ENCODE measurements at regions not wholly inside any gene's neighbourhood (a gene's known extent, or its start where the extent isn't known, plus 50 kb on each side); places are given as distances from the start of the nearest gene placed in this dataset.

- DNase-seq: no peak
Observed at GRCh38 chr3:40593351-40593750, 68.6 kb downstream of the ZNF621 start.

- DNase-seq: no peak
Observed at GRCh38 chr3:40597441-40597840, 72.7 kb downstream of the ZNF621 start.

GRCh38 chr3:40598338-40598737 is 73.6 kb downstream of the ZNF621 start:
- no peak for DNase-seq

GRCh38 chr3:40598962-40599361 is 74.2 kb downstream of the ZNF621 start:
- no peak for DNase-seq

DNA sequence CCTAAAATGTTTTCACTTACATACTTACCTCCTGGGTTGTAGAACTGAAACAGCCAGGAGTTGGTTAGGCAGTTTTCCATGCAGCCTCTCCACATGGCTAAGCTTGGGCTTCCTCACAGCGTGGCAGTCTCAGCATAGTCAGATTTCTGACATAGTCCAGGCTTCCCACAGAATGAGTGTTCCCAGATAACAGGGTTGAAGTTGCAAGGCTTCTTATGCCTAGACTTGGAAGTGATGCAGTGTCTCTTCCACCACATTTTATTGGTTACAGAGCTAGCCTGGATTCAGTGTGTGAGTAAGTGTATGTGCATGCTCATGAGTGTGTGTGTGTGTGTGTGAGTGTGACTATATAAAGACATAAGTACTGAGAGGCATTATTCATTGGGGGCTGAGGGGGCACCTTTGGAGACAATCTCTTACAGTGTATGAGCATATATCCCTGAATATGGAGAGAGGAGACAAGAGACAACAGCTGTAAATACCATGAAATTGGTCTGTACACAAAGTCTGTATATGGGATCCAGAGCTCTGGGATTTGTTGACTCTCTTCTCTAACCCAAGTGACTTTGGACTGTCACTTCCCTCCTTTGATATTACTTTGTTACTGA is 78.1 kb downstream of the ZNF621 start:
- no peak for DNase-seq

DNA sequence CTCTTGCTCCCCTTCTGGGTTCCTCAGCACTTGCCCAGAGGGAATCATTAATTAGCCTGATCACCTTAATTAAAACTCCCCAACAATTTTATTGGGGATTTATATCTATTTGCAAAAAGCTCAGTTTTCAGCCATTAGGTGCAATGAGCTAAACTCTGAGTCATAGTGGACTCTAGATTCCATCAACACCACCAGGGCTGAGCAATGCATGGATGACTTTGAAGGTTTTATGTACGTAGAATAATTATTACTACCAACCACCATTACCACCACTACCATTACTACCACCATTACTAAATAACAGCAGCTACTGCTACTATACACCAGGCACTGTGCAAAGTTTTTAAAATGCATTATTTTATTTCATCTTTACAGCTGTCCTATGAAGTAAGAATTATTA is 81.2 kb downstream of the ZNF621 start:
- DNase-seq: no peak

GRCh38 chr3:40608091-40608490 is 83.3 kb downstream of the ZNF621 start:
- DNase-seq: no peak

DNA sequence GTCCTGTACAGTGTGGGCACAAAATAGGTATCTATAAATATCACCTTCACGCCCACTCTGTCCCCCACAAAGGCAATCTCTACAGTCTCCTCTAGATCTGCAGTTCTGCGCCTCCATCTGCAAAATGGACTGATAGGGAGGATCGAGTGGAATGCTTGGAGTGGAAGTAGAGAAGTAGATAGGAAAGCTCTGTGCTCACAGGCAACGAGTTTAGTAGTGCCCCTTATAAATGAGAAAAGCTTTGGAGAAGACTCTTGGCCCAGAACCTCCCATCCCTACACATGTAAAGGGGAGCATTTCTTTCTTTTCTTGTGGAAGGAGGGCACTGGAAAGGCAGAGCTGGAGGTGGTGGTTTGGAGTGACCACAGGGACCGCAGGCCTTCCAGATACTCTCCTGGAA is 88.5 kb downstream of the ZNF621 start:
- DNase-seq: peak; percentile 32

DNA sequence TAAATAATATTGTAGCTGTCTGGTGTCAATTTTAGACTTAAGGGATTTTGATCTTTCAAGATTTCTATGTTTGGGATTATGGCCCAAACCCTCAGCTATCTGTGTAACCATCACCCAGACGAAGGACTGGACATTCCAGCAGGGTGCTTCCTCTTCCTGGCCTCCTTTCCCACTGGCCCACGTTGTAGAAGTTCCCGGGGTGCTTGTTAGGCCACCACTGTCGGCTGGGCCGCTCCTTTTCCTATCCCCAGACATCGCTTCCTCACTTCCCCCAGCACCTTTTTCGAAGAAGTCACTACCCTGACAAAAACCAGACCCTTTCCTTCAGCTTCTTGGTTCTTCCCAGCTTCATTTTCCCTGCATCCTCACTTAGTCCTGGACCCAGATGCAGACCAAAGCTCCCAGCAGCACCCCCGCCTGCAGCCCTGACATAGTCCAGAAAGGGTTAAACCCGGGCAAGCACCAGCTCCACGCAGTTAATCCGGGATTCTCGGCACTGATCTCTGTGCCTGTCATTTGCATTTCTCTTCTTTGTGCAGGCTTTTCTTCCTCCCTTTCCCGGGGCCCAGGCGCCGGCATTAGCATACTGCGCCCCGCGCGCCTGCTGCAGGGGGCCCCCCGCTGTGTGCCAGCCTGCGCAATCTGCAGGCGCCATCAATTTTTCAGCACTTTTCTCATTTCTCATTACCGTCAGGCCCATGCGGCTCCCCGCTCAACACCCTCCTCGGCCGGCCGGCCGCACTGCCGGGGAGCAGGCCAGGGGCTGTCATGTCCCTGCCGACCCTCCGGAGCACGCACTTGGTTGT is 90.6 kb downstream of the ZNF621 start:
- no peak for DNase-seq

DNA sequence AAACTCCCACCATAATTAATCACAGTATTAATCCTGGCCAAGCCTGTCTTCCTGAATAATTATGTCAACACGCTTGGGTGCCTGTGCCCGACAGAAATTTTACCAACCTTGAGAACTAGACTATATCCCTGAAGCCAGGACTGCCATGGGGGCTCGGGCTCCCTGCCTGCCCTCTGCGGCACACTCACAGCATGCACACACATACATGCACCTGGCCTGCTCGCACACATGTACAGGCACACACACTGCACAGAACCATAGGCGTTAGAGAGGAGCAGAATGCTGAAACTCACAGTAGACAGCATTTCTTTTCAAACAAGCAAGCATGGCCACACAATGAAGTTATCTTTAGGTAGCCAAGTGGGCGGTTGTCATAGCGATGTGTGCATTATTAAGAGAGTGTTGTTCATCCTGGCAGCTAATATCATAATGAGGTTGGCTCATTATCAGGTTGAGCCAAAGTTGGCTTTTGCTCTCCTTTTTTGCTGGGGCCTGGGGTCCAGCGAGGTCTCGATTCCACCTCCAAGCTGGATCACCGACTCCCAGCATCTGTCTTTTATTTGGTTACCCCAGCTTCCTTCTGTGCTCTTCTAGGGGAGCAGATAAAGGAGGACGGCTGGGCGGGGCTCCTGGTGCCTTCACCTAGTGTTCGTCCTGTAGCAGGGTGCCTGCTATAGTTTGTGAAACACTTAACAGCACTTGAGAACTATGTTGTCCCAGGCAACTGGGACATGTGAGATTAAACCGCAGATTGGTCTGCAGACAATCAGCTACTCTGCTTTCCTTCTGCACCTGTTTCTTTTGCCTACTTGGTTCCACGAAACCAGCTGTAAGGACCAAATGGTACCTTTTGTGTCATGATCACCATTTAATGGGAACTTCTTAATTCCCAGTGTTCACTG is 91.4 kb downstream of the ZNF621 start:
- no peak for DNase-seq

- no peak for DNase-seq
Observed at GRCh38 chr3:40617084-40617483, 92.3 kb downstream of the ZNF621 start.

DNA sequence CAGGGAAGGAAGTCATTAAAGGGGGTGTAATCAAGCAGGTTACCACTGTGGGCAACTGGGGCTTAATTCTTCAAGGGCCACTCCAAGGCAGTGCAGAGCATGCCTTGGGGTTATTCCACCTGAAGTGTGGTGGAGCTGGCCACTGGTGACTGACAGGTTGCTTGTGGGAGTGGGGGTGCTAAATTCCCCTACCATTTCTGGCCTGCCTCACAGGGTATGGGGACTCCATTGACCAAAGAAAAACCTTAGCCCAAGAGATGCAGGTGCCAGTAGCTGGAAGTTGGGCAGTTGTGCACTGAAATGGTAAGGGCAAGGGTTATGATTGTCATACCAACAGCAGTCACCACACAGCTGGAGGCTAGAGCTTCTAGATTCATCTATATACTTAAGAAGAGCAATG is 93.4 kb downstream of the ZNF621 start:
- no peak for DNase-seq

DNA sequence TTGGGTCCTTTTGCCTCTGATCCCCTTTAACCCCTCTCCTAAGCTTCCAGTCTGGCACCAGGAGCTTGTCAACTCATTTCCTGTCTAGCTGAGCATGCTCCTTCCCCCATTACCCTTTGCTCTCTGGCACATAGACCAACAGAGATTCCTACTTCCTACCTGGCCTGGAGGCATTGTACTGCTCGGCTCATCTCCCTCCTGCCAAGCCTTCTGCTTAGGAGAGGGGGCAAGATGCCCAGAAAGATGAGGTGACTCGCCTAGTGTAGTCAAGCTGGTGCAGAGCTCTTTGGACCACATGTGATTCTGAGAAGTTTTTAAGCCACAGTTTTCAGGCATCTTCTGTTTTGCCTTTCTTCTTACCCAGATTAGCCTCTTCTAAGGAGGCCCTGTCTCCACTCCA is 95.4 kb downstream of the ZNF621 start:
- no peak for DNase-seq

- no peak for DNase-seq
Observed at GRCh38 chr3:40621252-40621651, 96.5 kb downstream of the ZNF621 start.

- DNase-seq: no peak
Observed at GRCh38 chr3:40623567-40623966, 98.8 kb downstream of the ZNF621 start.

- no peak for DNase-seq
Observed at GRCh38 chr3:40624189-40624769, 99.5 kb downstream of the ZNF621 start.

- no peak for DNase-seq
Observed at GRCh38 chr3:40627095-40627494, 102.3 kb downstream of the ZNF621 start.

- no peak for DNase-seq
Observed at GRCh38 chr3:40628984-40629383, 104.2 kb downstream of the ZNF621 start.

GRCh38 chr3:40631341-40631995 is 106.7 kb downstream of the ZNF621 start:
- DNase-seq: no peak

DNA sequence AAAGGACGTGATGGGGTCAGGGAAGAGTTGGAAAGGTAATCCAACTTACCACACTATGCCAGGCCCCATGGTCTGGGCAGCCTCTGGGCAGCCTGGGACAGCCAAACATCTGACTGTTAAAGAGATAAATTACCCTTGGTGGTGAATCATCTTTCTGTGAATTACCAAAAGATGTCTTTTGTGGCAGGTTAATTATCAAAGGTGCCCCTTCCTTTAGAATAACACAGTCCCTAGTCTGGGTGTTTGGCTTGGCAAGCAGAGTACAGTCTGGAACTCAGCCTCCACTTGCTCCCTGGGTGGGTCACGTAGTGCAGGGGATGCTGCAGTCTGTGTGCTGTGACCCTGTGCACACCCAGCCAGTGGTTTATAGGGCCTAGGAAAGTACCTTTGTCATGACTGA is 113.1 kb downstream of the ZNF621 start:
- no peak for DNase-seq

DNA sequence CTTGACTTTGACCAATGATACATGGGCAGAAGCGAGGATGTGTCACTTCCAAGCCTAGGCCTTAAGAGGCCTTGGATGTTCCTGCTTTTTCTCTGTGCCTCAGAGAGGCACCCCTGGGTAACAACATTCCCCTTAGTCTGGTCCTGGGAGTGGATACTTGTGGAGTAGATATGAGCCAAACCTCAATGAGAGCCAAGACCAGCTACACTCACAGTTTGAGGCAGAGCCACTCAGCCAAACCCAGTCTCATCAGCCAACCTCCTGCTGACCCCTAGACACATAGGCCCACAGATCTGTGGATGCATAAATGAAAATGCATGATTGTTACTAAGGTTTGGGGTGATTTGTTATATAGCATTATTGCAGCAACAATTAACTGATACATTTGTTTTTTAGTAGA is 114.2 kb downstream of the ZNF621 start:
- no peak for DNase-seq

- DNase-seq: no peak
Observed at GRCh38 chr3:40642812-40643211, 118.1 kb downstream of the ZNF621 start.

Data from occipital lobe (tissue), 1 donor.